ENCODE measurements at regions not wholly inside any gene's neighbourhood (a gene's known extent, or its start where the extent isn't known, plus 50 kb on each side); places are given as distances from the start of the nearest gene placed in this dataset.

DNA sequence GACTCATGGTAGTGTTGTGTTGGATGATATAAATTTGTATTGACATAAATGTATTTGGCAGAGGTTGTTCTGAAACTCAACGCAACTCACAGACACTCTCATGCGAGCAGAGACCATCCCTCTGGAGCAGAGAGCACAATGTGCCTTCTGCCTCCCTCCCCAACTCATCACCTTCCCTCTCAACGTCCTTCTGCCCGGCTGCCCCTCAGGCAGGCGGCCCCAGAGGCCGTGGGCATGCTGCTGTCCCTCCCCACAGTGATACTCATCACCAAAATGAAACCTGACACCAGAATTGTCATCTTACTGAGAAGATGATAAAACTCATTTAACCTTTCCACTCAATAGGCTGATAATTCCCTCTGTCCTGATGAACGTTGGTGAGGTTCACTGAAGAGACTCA, 260.6 kb downstream of the ETS1 start:
- DNase-seq (no peak), ATAC-seq (ENCODE audit: low read depth) (no peak)
- Histone ChIP-seq H3K9ac (ENCODE audit: low read length) (no peak overlapping the region), H4K20me1 (ENCODE audit: control insufficient read depth, insufficient read depth, low read length, poor library complexity, severe bottlenecking) (no peaks in the 10 kb centered on the region), H3K36me3 (replicated peaks in 1 of 2; ENCODE audit: control extremely low read depth in 1 of 2, control insufficient read depth in 1 of 2, extremely low read depth in 1 of 2, insufficient read depth in 2 of 2, low read length in 1 of 2) (no peaks in the 10 kb centered on the region), H2AFZ (ENCODE audit: insufficient read depth, low read depth, low read length, poor library complexity, severe bottlenecking) (no peak overlapping the region), H3K27me3 (replicated peaks in 1 of 4; ENCODE audit: control extremely low read depth in 1 of 4, control insufficient read depth in 3 of 4, insufficient read depth in 4 of 4, low read length in 3 of 4) (no peaks in the 10 kb centered on the region), H3K4me2 (replicated peaks; ENCODE audit: low read depth, low read length, poor library complexity, severe bottlenecking) (no peak overlapping the region), H3K4me3 (ENCODE audit: control extremely low read depth in 1 of 5, extremely low read depth in 1 of 5, insufficient read depth in 1 of 5, low read depth in 2 of 5, low read length in 4 of 5) (no peak overlapping the region), H3K27ac (ENCODE audit: low read length in 2 of 2) (no peak overlapping the region), H3K79me2 (ENCODE audit: control insufficient read depth, insufficient read depth, low read length) (no peaks in the 10 kb centered on the region), H3K4me1 (ENCODE audit: control insufficient read depth in 2 of 2, insufficient read depth in 2 of 2, low read length in 2 of 2) (peaks cover 40 to 46% of the 10 kb centered on the region in 2 donors), H3K9me3 (ENCODE audit: control extremely low read depth in 1 of 3, control insufficient read depth in 2 of 3, insufficient read depth in 1 of 3, low read length in 2 of 3) (no peaks in the 10 kb centered on the region)
- TF ChIP-seq, protein P1, sequence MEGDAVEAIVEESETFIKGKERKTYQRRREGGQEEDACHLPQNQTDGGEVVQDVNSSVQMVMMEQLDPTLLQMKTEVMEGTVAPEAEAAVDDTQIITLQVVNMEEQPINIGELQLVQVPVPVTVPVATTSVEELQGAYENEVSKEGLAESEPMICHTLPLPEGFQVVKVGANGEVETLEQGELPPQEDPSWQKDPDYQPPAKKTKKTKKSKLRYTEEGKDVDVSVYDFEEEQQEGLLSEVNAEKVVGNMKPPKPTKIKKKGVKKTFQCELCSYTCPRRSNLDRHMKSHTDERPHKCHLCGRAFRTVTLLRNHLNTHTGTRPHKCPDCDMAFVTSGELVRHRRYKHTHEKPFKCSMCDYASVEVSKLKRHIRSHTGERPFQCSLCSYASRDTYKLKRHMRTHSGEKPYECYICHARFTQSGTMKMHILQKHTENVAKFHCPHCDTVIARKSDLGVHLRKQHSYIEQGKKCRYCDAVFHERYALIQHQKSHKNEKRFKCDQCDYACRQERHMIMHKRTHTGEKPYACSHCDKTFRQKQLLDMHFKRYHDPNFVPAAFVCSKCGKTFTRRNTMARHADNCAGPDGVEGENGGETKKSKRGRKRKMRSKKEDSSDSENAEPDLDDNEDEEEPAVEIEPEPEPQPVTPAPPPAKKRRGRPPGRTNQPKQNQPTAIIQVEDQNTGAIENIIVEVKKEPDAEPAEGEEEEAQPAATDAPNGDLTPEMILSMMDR (IDR thresholded peaks at IDR 0.05): no peak
- TF ChIP-seq EZH2 (IDR thresholded peaks at IDR 0.05; ENCODE audit: borderline replicate concordance, insufficient read depth, low read depth, low read length, poor library complexity, severe bottlenecking): no peak
- ChIA-PET POLR2A (no interaction called here), CTCF (interaction anchor here (0.9 to 1.6 kb wide), 4 partner anchors 13 to 304 kb away, joined by 3 to 5 read pairs (median 3); no protein-coding TSS in a partner anchor)
- H3K27ac Mint-ChIP-seq: no peak overlapping the region
- 90% methylated on average over 6 of the region's 7 CpGs for WGBS (ENCODE audit: insufficient coverage)
- H3K27me3 Mint-ChIP-seq: no peaks in the 10 kb centered on the region
- intact Hi-C loops (cut with micrococcal nuclease): no loop called here
- H3K9me3 Mint-ChIP-seq (ENCODE audit: insufficient read depth): no peaks in the 10 kb centered on the region
- H3K4me3 Mint-ChIP-seq: no peak overlapping the region
- peaks cover 56% of the 10 kb centered on the region for H3K4me1 Mint-ChIP-seq

DNA sequence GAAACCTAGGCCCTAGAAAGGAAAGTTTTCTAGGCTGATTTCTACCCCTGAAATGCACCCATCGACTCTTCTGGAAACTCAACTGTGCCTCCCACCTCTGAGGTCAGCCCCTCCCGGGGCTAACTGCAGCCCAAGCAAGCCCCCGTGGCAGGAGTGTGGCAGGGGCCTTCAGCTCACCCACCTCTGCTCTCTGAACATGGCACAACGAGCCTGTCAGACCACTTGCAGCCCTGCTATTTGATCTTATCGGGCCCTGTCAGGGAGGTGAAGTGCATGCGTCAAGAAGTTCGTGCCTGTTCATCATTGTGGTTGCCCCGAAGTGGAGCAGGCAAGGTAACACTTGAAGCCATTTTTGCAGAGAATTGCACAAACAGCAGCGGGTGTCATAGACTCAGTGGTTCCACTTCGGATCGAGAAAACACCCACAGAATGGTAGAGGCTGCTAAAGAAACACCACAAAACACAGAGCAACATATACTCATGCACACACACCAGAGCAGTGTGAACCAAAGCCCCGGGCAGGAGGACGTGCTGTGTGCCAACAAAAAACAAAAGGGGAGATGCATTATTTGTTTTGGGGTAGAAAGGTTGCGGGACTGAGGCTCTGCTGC, 262.7 kb downstream of the ETS1 start:
- Histone ChIP-seq H3K27me3 (replicated peaks in 1 of 4; ENCODE audit: control extremely low read depth in 1 of 4, control insufficient read depth in 3 of 4, insufficient read depth in 4 of 4, low read length in 3 of 4) (no peaks in the 10 kb centered on the region), H3K4me1 (ENCODE audit: control insufficient read depth in 2 of 2, insufficient read depth in 2 of 2, low read length in 2 of 2) (peaks cover 29 to 30% of the 10 kb centered on the region in 2 donors), H3K27ac (ENCODE audit: low read length in 2 of 2) (peak overlapping the region in 1 of 2 donors; percentile 8), H3K4me3 (ENCODE audit: control extremely low read depth in 1 of 5, extremely low read depth in 1 of 5, insufficient read depth in 1 of 5, low read depth in 2 of 5, low read length in 4 of 5) (no peak overlapping the region), H3K9ac (ENCODE audit: low read length) (no peak overlapping the region), H3K9me3 (ENCODE audit: control extremely low read depth in 1 of 3, control insufficient read depth in 2 of 3, insufficient read depth in 1 of 3, low read length in 2 of 3) (no peaks in the 10 kb centered on the region), H4K20me1 (ENCODE audit: control insufficient read depth, insufficient read depth, low read length, poor library complexity, severe bottlenecking) (no peaks in the 10 kb centered on the region), H2AFZ (ENCODE audit: insufficient read depth, low read depth, low read length, poor library complexity, severe bottlenecking) (no peak overlapping the region), H3K4me2 (replicated peaks; ENCODE audit: low read depth, low read length, poor library complexity, severe bottlenecking) (no peak overlapping the region), H3K79me2 (ENCODE audit: control insufficient read depth, insufficient read depth, low read length) (no peaks in the 10 kb centered on the region), H3K36me3 (replicated peaks in 1 of 2; ENCODE audit: control extremely low read depth in 1 of 2, control insufficient read depth in 1 of 2, extremely low read depth in 1 of 2, insufficient read depth in 2 of 2, low read length in 1 of 2) (no peaks in the 10 kb centered on the region)
- intact Hi-C loops (cut with micrococcal nuclease): loop anchor here (5.0 kb wide), 1 partner anchor 73 kb away; no protein-coding TSS in a partner anchor
- Mint-ChIP-seq H3K4me3 (no peak overlapping the region), H3K27ac (peak overlapping the region; percentile 39), H3K4me1 (peaks cover 43% of the 10 kb centered on the region), H3K27me3 (no peaks in the 10 kb centered on the region), H3K9me3 (ENCODE audit: insufficient read depth) (no peaks in the 10 kb centered on the region)
- ATAC-seq (ENCODE audit: low read depth) (no peak), DNase-seq (no peak)
- WGBS (ENCODE audit: insufficient coverage): 88% methylated on average over 11 of the region's 14 CpGs
- POLR2A ChIA-PET: no interaction called here
- CTCF ChIA-PET: interaction anchor here (0.7 to 3.6 kb wide), 7 partner anchors 34 to 433 kb away, joined by 3 to 55 read pairs (median 6); no protein-coding TSS in a partner anchor
- TF ChIP-seq, protein P1 (IDR thresholded peaks at IDR 0.05): no peak
- no peak for TF ChIP-seq EZH2 (IDR thresholded peaks at IDR 0.05; ENCODE audit: borderline replicate concordance, insufficient read depth, low read depth, low read length, poor library complexity, severe bottlenecking)

Data from B cell (primary cell).